Upper lobe of left lung (tissue), 4 donors: ENCODE measurements at regions not wholly inside any gene's neighbourhood (a gene's known extent, or its start where the extent isn't known, plus 50 kb on each side); places are given as distances from the start of the nearest gene placed in this dataset.

Experiments
- CTCF ChIP-seq, 6 experiments: fragments of 450-650 bp in 4 of 6; fragments of 200-600 bp in 2 of 6; sonication (generic) in 2 of 6; IDR thresholded peaks; one replicate each; pipeline ENCODE4 v1.5.1; 2016 to 2019; ENCODE audit warnings: antibody characterized with exemption in 6 of 6
- POLR2AphosphoS5 ChIP-seq, 2 donors: sonication (generic); formaldehyde crosslinking; IDR thresholded peaks; one replicate each; pipeline ENCODE4 v1.5.1; 2017; ENCODE audit warnings: antibody characterized with exemption in 2 of 2

GRCh38 chr18:34352385-34353163 lies 127.9 kb upstream of the NOL4 start:
- TF ChIP-seq CTCF (IDR thresholded peaks at IDR 0.05) (no peak), POLR2AphosphoS5 (IDR thresholded peaks at IDR 0.05) (no peak)
